HepG2 (cell line): ENCODE measurements at regions not wholly inside any gene's neighbourhood (a gene's known extent, or its start where the extent isn't known, plus 50 kb on each side); places are given as distances from the start of the nearest gene placed in this dataset.

Experiments
- EEA1 ChIP-seq: sonication (generic); formaldehyde crosslinking; IDR thresholded peaks from 2 replicates; pipeline ENCODE4 v1.5.1; 2020; ENCODE audit warnings: mild to moderate bottlenecking, missing genetic modification reagents, borderline replicate concordance
- HDAC1 ChIP-seq: sonication (generic); formaldehyde crosslinking; IDR thresholded peaks from 2 replicates; pipeline ENCODE4 v1.5.1; 2020; ENCODE audit warnings: mild to moderate bottlenecking, missing genetic modification reagents
- RBM39 ChIP-seq: fragments of 200-400 bp; formaldehyde crosslinking; IDR thresholded peaks from one replicate; pipeline ENCODE4 v1.6.1; 2018; ENCODE audit warnings: antibody characterized with exemption, mild to moderate bottlenecking, low read depth, low read length; ENCODE audit not compliant: poor library complexity, severe bottlenecking
- ZBTB2 ChIP-seq: sonication (generic); formaldehyde crosslinking; IDR thresholded peaks from 2 replicates; pipeline ENCODE4 v1.8.0; 2022; ENCODE audit warnings: low read depth, missing genetic modification reagents
- ZNF614 ChIP-seq: IDR thresholded peaks from 2 replicates; pipeline ENCODE4 v1.6.1; 2018; ENCODE audit warnings: missing biosample characterization, missing genetic modification reagents, inconsistent platforms, borderline replicate concordance

- TF ChIP-seq HDAC1 (CRISPR knock-in tag) (no peak), EEA1 (no peak), RBM39 (no peak), ZBTB2 (CRISPR knock-in tag) (no peak), ZNF614 (CRISPR knock-in tag) (no peak)
Measured at GRCh38 chr5:4220016-4220415, 624.4 kb downstream of the IRX1 start.
